MM.1S (cell line): ENCODE measurements at regions not wholly inside any gene's neighbourhood (a gene's known extent, or its start where the extent isn't known, plus 50 kb on each side); places are given as distances from the start of the nearest gene placed in this dataset.

ENCODE experiments used
- EZH2phosphoT487 ChIP-seq: fragments of 300-600 bp; sonication (generic); IDR thresholded peaks from 2 replicates; pipeline ENCODE4 v1.6.1; 2018; ENCODE audit warnings: antibody characterized with exemption, low read length
- TF ChIP-seq, protein P1 (sequence below): fragments of 300-600 bp; sonication (generic); IDR thresholded peaks from 2 replicates; pipeline ENCODE4 v1.5.1; 2016; ENCODE audit warnings: antibody characterized with exemption, low read length, mixed read lengths

DNA sequence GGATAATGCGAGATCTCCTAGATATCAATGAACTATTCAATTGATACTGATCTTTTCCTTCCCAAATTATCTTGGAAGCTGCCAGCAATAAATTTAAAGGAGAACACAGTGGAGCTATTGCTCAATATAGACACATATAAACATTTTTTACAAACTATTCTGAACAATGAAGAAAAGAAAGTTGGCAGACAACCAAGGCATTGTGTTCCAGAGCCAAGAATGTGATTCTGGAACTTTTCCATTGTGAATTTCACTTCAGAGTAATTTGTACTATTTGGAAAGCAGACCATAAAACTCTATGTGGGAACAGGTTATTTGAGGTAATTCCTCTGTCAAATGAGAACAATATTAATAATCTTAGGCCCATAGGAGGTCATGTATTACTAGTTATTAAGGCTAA, 588.2 kb downstream of the IRS1 start:
- TF ChIP-seq, protein P1, sequence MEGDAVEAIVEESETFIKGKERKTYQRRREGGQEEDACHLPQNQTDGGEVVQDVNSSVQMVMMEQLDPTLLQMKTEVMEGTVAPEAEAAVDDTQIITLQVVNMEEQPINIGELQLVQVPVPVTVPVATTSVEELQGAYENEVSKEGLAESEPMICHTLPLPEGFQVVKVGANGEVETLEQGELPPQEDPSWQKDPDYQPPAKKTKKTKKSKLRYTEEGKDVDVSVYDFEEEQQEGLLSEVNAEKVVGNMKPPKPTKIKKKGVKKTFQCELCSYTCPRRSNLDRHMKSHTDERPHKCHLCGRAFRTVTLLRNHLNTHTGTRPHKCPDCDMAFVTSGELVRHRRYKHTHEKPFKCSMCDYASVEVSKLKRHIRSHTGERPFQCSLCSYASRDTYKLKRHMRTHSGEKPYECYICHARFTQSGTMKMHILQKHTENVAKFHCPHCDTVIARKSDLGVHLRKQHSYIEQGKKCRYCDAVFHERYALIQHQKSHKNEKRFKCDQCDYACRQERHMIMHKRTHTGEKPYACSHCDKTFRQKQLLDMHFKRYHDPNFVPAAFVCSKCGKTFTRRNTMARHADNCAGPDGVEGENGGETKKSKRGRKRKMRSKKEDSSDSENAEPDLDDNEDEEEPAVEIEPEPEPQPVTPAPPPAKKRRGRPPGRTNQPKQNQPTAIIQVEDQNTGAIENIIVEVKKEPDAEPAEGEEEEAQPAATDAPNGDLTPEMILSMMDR, result no peak
- TF ChIP-seq EZH2phosphoT487, result no peak
